ENCODE measurements at regions not wholly inside any gene's neighbourhood (a gene's known extent, or its start where the extent isn't known, plus 50 kb on each side); places are given as distances from the start of the nearest gene placed in this dataset.
"Not testable (repeated sequence)": the region's sequence is repeated elsewhere in the genome, so short reads cannot be mapped to it uniquely, and the experiment has no call there.

- no peak for DNase-seq
These were observed 107.7 kb downstream of the MDH1 start for GRCh38 chr2:63696496-63696895.

- no peak for DNase-seq
These were observed 108.4 kb downstream of the MDH1 start for GRCh38 chr2:63697160-63697559.

GRCh38 chr2:63698786-63699548, 110.2 kb downstream of the MDH1 start:
- DNase-seq: peak in 1 of 2 donors; percentile 60

- DNase-seq: no peak
These were observed 110.7 kb downstream of the MDH1 start for GRCh38 chr2:63699549-63699839.

GRCh38 chr2:63700271-63700670, 111.5 kb downstream of the MDH1 start:
- no peak for DNase-seq

- no peak for DNase-seq
These were observed 112.6 kb downstream of the MDH1 start for GRCh38 chr2:63701406-63701805.

GRCh38 chr2:63706084-63706483, 117.3 kb downstream of the MDH1 start:
- not testable (repeated sequence) for DNase-seq

GRCh38 chr2:63710732-63711131, 122.0 kb downstream of the MDH1 start:
- DNase-seq: no peak

GRCh38 chr2:63712748-63713147, 124.0 kb downstream of the MDH1 start:
- no peak for DNase-seq

- no peak for DNase-seq
These were observed 125.5 kb upstream of the UGP2 start for GRCh38 chr2:63716146-63716545.

- no peak for DNase-seq
These were observed 122.6 kb upstream of the UGP2 start for GRCh38 chr2:63719052-63719451.

GRCh38 chr2:63721082-63721424, 120.6 kb upstream of the UGP2 start:
- no peak for DNase-seq

- not testable (repeated sequence) for DNase-seq
These were observed 119.4 kb upstream of the UGP2 start for GRCh38 chr2:63722284-63722683.

- no peak for DNase-seq
These were observed 118.0 kb upstream of the UGP2 start for GRCh38 chr2:63723709-63724108.

- not testable (repeated sequence) for DNase-seq
These were observed 116.5 kb upstream of the UGP2 start for GRCh38 chr2:63725212-63725611.

- no peak for DNase-seq
These were observed 112.3 kb upstream of the UGP2 start for GRCh38 chr2:63729362-63729761.

- no peak for DNase-seq
These were observed 111.9 kb upstream of the UGP2 start for GRCh38 chr2:63729831-63730230.

- DNase-seq: no peak
These were observed 107.2 kb upstream of the UGP2 start for GRCh38 chr2:63734510-63734909.

GRCh38 chr2:63735263-63735662, 106.4 kb upstream of the UGP2 start:
- DNase-seq: no peak

- DNase-seq: no peak
These were observed 105.8 kb upstream of the UGP2 start for GRCh38 chr2:63735931-63736330.

- no peak for DNase-seq
These were observed 105.3 kb upstream of the UGP2 start for GRCh38 chr2:63736354-63736753.

GRCh38 chr2:63737081-63737751, 104.5 kb upstream of the UGP2 start:
- DNase-seq: no peak

- no peak for DNase-seq
These were observed 103.7 kb upstream of the UGP2 start for GRCh38 chr2:63738019-63738418.

- not testable (repeated sequence) for DNase-seq
These were observed 102.5 kb upstream of the UGP2 start for GRCh38 chr2:63739180-63739579.

- no peak for DNase-seq
These were observed 101.7 kb upstream of the UGP2 start for GRCh38 chr2:63740020-63740419.
